ENCODE measurements at regions not wholly inside any gene's neighbourhood (a gene's known extent, or its start where the extent isn't known, plus 50 kb on each side); places are given as distances from the start of the nearest gene placed in this dataset.

DNA sequence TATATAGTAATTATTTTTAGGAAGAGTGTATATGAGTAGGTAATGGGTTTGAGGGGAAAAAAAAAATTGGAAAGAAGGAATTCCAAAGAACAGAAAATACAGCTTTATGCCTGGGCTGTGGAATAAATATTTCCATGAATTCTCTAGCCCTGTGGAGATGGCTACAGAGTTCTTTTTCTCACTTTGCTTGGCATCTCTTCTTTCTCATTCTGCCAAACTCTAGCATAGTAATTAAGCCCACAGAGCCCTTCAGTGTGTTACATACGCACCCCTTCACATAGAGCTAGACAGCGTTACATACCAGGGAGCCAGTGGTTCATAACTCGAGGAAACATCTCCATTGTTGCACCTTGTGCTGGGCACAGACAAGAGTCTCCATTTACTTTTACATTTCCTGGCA, 621.1 kb downstream of the CDH8 start:
- in situ Hi-C loops (cut with HindIII; ENCODE audit: low pct_unique_long_range_greater_than_20kb, low sequenced_read_pairs): no loop called here
- DNase-seq (ENCODE audit: low read depth in 1 of 2, low spot score in 1 of 2): no peak
- no peak for TF ChIP-seq JUND (IDR thresholded peaks at IDR 0.05; ENCODE audit: low read depth)

DNA sequence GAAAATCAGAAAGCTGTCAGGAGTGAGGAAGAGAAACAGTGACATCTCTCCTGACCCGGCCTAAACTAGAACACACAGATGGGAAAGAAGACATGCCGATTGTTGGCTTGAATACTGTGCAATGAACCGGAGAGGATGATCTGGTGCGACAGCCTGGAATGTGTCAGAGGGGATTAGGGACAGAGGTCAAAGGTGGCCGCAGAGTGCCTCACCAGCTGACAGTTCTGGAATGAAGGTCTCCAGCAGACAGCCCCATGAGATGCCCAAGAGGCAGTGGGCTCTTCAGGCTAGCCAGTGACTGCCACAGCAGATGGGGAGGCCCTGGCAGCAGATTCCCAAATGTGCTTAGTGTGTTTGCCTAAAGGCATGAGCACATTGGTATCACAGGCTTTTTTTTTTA, 623.2 kb downstream of the CDH8 start:
- no peak for TF ChIP-seq JUND (IDR thresholded peaks at IDR 0.05; ENCODE audit: low read depth)
- DNase-seq (ENCODE audit: low read depth in 1 of 2, low spot score in 1 of 2): no peak
- in situ Hi-C loops (cut with HindIII; ENCODE audit: low pct_unique_long_range_greater_than_20kb, low sequenced_read_pairs): no loop called here

GRCh38 chr16:61412562-61412961, 623.7 kb downstream of the CDH8 start:
- DNase-seq (ENCODE audit: low read depth in 1 of 2, low spot score in 1 of 2): no peak
- in situ Hi-C loops (cut with HindIII; ENCODE audit: low pct_unique_long_range_greater_than_20kb, low sequenced_read_pairs): no loop called here
- TF ChIP-seq JUND (IDR thresholded peaks at IDR 0.05; ENCODE audit: low read depth): no peak

- no peak for TF ChIP-seq JUND (IDR thresholded peaks at IDR 0.05; ENCODE audit: low read depth)
- in situ Hi-C loops (cut with HindIII; ENCODE audit: low pct_unique_long_range_greater_than_20kb, low sequenced_read_pairs): no loop called here
Measured at GRCh38 chr16:61409604-61410003, 626.6 kb downstream of the CDH8 start.

GRCh38 chr16:61403386-61403785, 632.9 kb downstream of the CDH8 start:
- DNase-seq (ENCODE audit: low read depth in 1 of 2, low spot score in 1 of 2): no peak
- in situ Hi-C loops (cut with HindIII; ENCODE audit: low pct_unique_long_range_greater_than_20kb, low sequenced_read_pairs): no loop called here
- no peak for TF ChIP-seq JUND (IDR thresholded peaks at IDR 0.05; ENCODE audit: low read depth)

More at GRCh38 chr16:61409604-61410003, 626.6 kb downstream of the CDH8 start:
- no peak for DNase-seq (ENCODE audit: low read depth in 1 of 2, low spot score in 1 of 2)

- no peak for DNase-seq (ENCODE audit: low read depth in 1 of 2, low spot score in 1 of 2)
- in situ Hi-C loops (cut with HindIII; ENCODE audit: low pct_unique_long_range_greater_than_20kb, low sequenced_read_pairs): no loop called here
- no peak for TF ChIP-seq JUND (IDR thresholded peaks at IDR 0.05; ENCODE audit: low read depth)
Measured at GRCh38 chr16:61391896-61392295, 644.3 kb downstream of the CDH8 start.

- no peak for TF ChIP-seq JUND (IDR thresholded peaks at IDR 0.05; ENCODE audit: low read depth)
- DNase-seq (ENCODE audit: low read depth in 1 of 2, low spot score in 1 of 2): no peak
- in situ Hi-C loops (cut with HindIII; ENCODE audit: low pct_unique_long_range_greater_than_20kb, low sequenced_read_pairs): no loop called here
Measured at GRCh38 chr16:61390965-61391637, 645.1 kb downstream of the CDH8 start.

DNA sequence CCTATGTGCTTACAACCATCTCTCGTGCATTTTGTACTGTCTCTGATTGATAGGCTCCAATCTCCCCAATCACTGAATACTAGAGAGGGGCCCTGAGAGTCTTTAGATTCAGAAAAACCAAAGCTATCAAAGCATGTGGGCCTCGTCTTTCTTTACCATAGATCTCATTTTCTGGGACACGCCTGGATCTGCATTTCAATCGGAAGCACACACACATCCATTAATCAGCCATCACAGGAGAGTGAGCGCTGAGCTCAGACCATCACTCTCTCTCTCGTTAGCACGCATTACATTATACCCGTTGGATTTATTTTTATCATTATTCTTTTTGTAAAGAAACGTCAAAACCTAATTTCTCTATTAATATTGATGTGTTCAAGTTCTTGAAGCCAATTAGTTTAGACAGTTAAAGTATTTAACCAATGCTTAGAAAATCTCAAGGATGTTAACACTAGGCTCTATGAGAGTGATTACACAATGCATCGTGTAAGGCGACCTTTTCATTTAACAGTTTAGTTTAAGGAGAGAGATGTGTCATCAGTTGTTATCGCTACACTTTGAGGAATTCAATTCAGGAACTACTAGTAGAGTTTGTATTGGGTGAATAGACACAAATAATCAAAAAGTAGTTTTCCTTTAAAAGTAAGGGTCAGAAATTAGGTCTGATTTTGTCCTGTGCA, 650.7 kb downstream of the CDH8 start:
- no peak for DNase-seq (ENCODE audit: low read depth in 1 of 2, low spot score in 1 of 2)
- in situ Hi-C loops (cut with HindIII; ENCODE audit: low pct_unique_long_range_greater_than_20kb, low sequenced_read_pairs): no loop called here
- TF ChIP-seq JUND (IDR thresholded peaks at IDR 0.05; ENCODE audit: low read depth): no peak

DNA sequence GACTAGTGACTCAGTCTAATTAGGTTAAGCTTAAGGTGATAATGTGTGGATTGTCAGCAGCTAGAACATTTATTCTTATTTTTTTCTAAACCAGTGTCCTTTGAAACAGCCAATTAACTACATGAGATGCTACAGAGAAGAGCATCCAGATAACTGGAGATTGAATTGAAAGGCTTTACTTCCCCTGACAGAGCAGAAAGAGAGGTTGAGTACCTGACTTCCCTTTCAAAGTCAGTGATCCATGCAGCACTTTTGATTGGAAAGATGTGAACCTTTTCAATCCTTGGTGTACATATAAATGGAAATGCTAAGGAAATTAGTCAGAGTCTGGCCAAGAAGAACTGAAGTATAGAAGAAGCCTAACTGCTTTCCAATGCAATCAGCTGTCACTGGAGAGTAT, 653.8 kb downstream of the CDH8 start:
- TF ChIP-seq JUND (IDR thresholded peaks at IDR 0.05; ENCODE audit: low read depth): no peak
- in situ Hi-C loops (cut with HindIII; ENCODE audit: low pct_unique_long_range_greater_than_20kb, low sequenced_read_pairs): no loop called here
- DNase-seq (ENCODE audit: low read depth in 1 of 2, low spot score in 1 of 2): no peak

- in situ Hi-C loops (cut with HindIII; ENCODE audit: low pct_unique_long_range_greater_than_20kb, low sequenced_read_pairs): no loop called here
- DNase-seq (ENCODE audit: low read depth in 1 of 2, low spot score in 1 of 2): no peak
- no peak for TF ChIP-seq JUND (IDR thresholded peaks at IDR 0.05; ENCODE audit: low read depth)
Measured at GRCh38 chr16:61379311-61379710, 656.9 kb downstream of the CDH8 start.

- in situ Hi-C loops (cut with HindIII; ENCODE audit: low pct_unique_long_range_greater_than_20kb, low sequenced_read_pairs): no loop called here
- DNase-seq (ENCODE audit: low read depth in 1 of 2, low spot score in 1 of 2): no peak
- no peak for TF ChIP-seq JUND (IDR thresholded peaks at IDR 0.05; ENCODE audit: low read depth)
Measured at GRCh38 chr16:61374071-61374470, 662.2 kb downstream of the CDH8 start.

- in situ Hi-C loops (cut with HindIII; ENCODE audit: low pct_unique_long_range_greater_than_20kb, low sequenced_read_pairs): no loop called here
- no peak for TF ChIP-seq JUND (IDR thresholded peaks at IDR 0.05; ENCODE audit: low read depth)
Measured at GRCh38 chr16:61371881-61372280, 664.4 kb downstream of the CDH8 start.

DNA sequence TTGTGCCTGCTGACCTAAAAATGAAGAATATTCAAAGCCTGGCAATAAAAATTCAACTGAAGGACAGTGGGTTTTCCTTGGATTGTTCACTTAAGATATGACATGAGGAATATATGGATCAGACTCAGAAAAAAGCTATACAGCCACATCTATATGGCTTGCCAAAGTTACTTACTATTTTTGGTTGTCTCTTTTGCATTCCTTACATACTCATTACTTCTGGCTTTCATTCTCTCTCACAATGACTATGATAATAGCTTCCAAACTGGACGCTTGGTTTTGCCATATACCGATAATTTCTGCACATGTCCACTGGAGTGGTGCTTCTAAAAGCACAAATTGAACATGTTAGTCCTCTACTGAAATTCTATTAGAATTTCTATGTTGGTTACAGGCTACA, 664.9 kb downstream of the CDH8 start:
- no peak for TF ChIP-seq JUND (IDR thresholded peaks at IDR 0.05; ENCODE audit: low read depth)
- in situ Hi-C loops (cut with HindIII; ENCODE audit: low pct_unique_long_range_greater_than_20kb, low sequenced_read_pairs): no loop called here
- DNase-seq (ENCODE audit: low read depth in 1 of 2, low spot score in 1 of 2): no peak

More at GRCh38 chr16:61371881-61372280, 664.4 kb downstream of the CDH8 start:
- no peak for DNase-seq (ENCODE audit: low read depth in 1 of 2, low spot score in 1 of 2)
